GM12878 (cell line): ENCODE measurements at regions not wholly inside any gene's neighbourhood (a gene's known extent, or its start where the extent isn't known, plus 50 kb on each side); places are given as distances from the start of the nearest gene placed in this dataset.

ENCODE experiments used
- ATAC-seq: fragments of 200-7000 bp; cut with Tn5 transposase; 3 replicates; pipeline ENCODE4 v1.9.1; 2020; ENCODE audit warnings: mild to moderate bottlenecking, moderate library complexity
- BruUV-seq: library from RNA; stranded (reverse); fragments of 400-500 nt; replicated peaks from 2 replicates; lab custom pipeline; 2021; lab: Mats Ljungman, UMichigan
- CTCF ChIA-PET: fragments of 300-600 bp; sonication (Branson Sonifier 250); formaldehyde crosslinking; extraction: SDS; loops from one replicate; lab custom pipeline; 2021; ENCODE audit warnings: inconsistent platforms; lab: Yijun Ruan, JAX
- POLR2A ChIA-PET: fragments of 350-600 bp; formaldehyde crosslinking; extraction: SDS; loops from one replicate; lab custom pipeline; 2021; ENCODE audit warnings: inconsistent platforms; lab: Charles Lee
- RAD21 ChIA-PET: fragments of 300-600 bp; sonication (Branson Sonifier 250); formaldehyde crosslinking; loops from one replicate; lab custom pipeline; 2023; ENCODE audit warnings: antibody characterized with exemption; ENCODE audit not compliant: unreplicated experiment; lab: Charles Lee
- SMC1A ChIA-PET: fragments of 300-600 bp; sonication (Branson Sonifier 250); formaldehyde crosslinking; loops from one replicate; lab custom pipeline; 2023; ENCODE audit not compliant: unreplicated experiment, uncharacterized antibody; lab: Charles Lee
- DNase-seq: peaks from one replicate; pipeline ENCODE4 v3.0.0-alpha.2; 2011; ENCODE audit warnings: low read depth, low spot score
- FAIRE-seq: peaks from 3 replicates; lab custom pipeline; 2011; peaks lifted over from hg19 to GRCh38; lab: Jason Lieb, UNC
- H2AFZ ChIP-seq: 2 replicates; pipeline ENCODE4 v1.6.0; 2011; ENCODE audit warnings: low read depth, low read length, control low read depth; ENCODE audit not compliant: control insufficient read depth
- H3K27ac ChIP-seq: 2 replicates; pipeline ENCODE4 v1.5.1; 2011; ENCODE audit warnings: control low read depth; ENCODE audit not compliant: control insufficient read depth, insufficient read depth
- H3K27me3 ChIP-seq, 2 experiments: replicated peaks in 1 of 2; 2 replicates each; pipeline versions ENCODE4 v1.6.0 to v1.6.1; 2011; ENCODE audit warnings: low read length in 1 of 2; ENCODE audit not compliant: control insufficient read depth in 2 of 2, insufficient read depth in 2 of 2
- H3K36me3 ChIP-seq, 2 experiments: 2 replicates each; pipeline ENCODE4 v1.5.1; 2011; ENCODE audit warnings: low read length in 1 of 2; ENCODE audit not compliant: control insufficient read depth in 2 of 2, insufficient read depth in 2 of 2
- H3K4me1 ChIP-seq: 2 replicates; pipeline ENCODE4 v1.6.1; 2011; ENCODE audit warnings: mild to moderate bottlenecking, low read length, moderate library complexity, mixed read lengths; ENCODE audit not compliant: control insufficient read depth, insufficient read depth
- H3K4me2 ChIP-seq: 2 replicates; pipeline ENCODE4 v1.6.0; 2011; ENCODE audit warnings: control low read depth; ENCODE audit not compliant: control insufficient read depth, insufficient read depth
- H3K4me3 ChIP-seq: fragments of 200-600 bp; sonication (generic); 2 replicates; pipeline ENCODE4 v1.5.1; 2016
- H3K79me2 ChIP-seq: 2 replicates; pipeline ENCODE4 v1.6.0; 2011; ENCODE audit warnings: low read length; ENCODE audit not compliant: control insufficient read depth, insufficient read depth
- H3K9ac ChIP-seq: 2 replicates; pipeline ENCODE4 v1.8.0; 2011; ENCODE audit warnings: low read length, control low read depth, mixed read lengths; ENCODE audit not compliant: control insufficient read depth, insufficient read depth
- H3K9me3 ChIP-seq: replicated peaks from 3 replicates; pipeline ENCODE4 v1.5.1; 2011; ENCODE audit warnings: mild to moderate bottlenecking, low read length; ENCODE audit not compliant: control insufficient read depth, insufficient read depth
- H4K20me1 ChIP-seq: 2 replicates; pipeline ENCODE4 v1.6.0; 2011; ENCODE audit not compliant: control insufficient read depth, insufficient read depth
- BMI1 ChIP-seq: fragments of 450-650 bp; IDR thresholded peaks from 2 replicates; pipeline ENCODE4 v1.6.1; 2016; ENCODE audit warnings: mild to moderate bottlenecking, moderate library complexity, borderline replicate concordance
- CBFB ChIP-seq: IDR thresholded peaks from 2 replicates; pipeline ENCODE4 v1.6.1; 2016; ENCODE audit warnings: antibody characterized with exemption, low read depth
- NFYB ChIP-seq: IDR thresholded peaks from 2 replicates; pipeline ENCODE4 v1.6.1; 2011; ENCODE audit warnings: low read depth, mild to moderate bottlenecking, low read length, improper control_type of control experiment, moderate library complexity; ENCODE audit not compliant: insufficient read depth
- POLR2A ChIP-seq: IDR thresholded peaks from 2 replicates; pipeline ENCODE4 v1.6.1; 2011; ENCODE audit warnings: low read depth, mild to moderate bottlenecking, low read length
- POLR2AphosphoS2 ChIP-seq: IDR thresholded peaks from 2 replicates; pipeline ENCODE4 v1.6.1; 2011; ENCODE audit warnings: low read depth, mild to moderate bottlenecking, low read length, improper control_type of control experiment, moderate library complexity
- RFX5 ChIP-seq: IDR thresholded peaks from 2 replicates; pipeline ENCODE4 v1.6.1; 2011; ENCODE audit warnings: low read depth, low read length, improper control_type of control experiment
- SMC3 ChIP-seq: IDR thresholded peaks from 2 replicates; pipeline ENCODE4 v1.6.1; 2011; ENCODE audit warnings: low read length, improper control_type of control experiment, borderline replicate concordance
- ZNF384 ChIP-seq: IDR thresholded peaks from 2 replicates; pipeline ENCODE4 v1.6.1; 2012; ENCODE audit warnings: low read depth, mild to moderate bottlenecking, low read length, improper control_type of control experiment, borderline replicate concordance
- ZSCAN29 ChIP-seq: fragments of 450-650 bp; IDR thresholded peaks from 2 replicates; pipeline ENCODE4 v1.6.1; 2017; ENCODE audit warnings: mild to moderate bottlenecking, moderate library complexity
- WGBS: methylation state at CpG from one replicate; pipeline ENCODE4 v1.1.6; 2016; ENCODE audit warnings: low lambda C conversion rate; ENCODE audit not compliant: insufficient replicate concordance, insufficient coverage; ENCODE audit errors: missing lambda C conversion rate; 5-methylcytosine and 5-hydroxymethylcytosine counted together
- in situ Hi-C: fragments of 300-500 bp; cut with MboI; formaldehyde crosslinking; loops from 9 replicates; pipeline ENCODE4 v1.14.3; 2018; ENCODE audit warnings: mixed read lengths
- intact Hi-C: fragments of 100-400 bp; cut with micrococcal nuclease; formaldehyde crosslinking; loops from one replicate; pipeline ENCODE4 v1.14.2; 2022; ENCODE audit not compliant: unreplicated experiment
- TF ChIP-seq, protein P1 (sequence below): IDR thresholded peaks from 2 replicates; pipeline ENCODE4 v1.6.1; 2011; ENCODE audit warnings: borderline replicate concordance, low read depth, mild to moderate bottlenecking, moderate library complexity, low read length; ENCODE audit not compliant: insufficient read depth, poor library complexity, severe bottlenecking
- TF ChIP-seq, protein P2 (sequence below): IDR thresholded peaks from 2 replicates; pipeline ENCODE4 v1.6.1; 2012; ENCODE audit warnings: low read length, inconsistent platforms
- TF ChIP-seq, protein P3 (sequence below): fragments of 450-650 bp; IDR thresholded peaks from 2 replicates; pipeline ENCODE4 v1.6.1; 2016; ENCODE audit warnings: mild to moderate bottlenecking
- TF ChIP-seq, protein P4 (sequence below): fragments of 450-650 bp; conservative IDR thresholded peaks from 2 replicates; pipeline ENCODE4 v1.6.1; 2017; ENCODE audit warnings: mild to moderate bottlenecking, moderate library complexity

DNA sequence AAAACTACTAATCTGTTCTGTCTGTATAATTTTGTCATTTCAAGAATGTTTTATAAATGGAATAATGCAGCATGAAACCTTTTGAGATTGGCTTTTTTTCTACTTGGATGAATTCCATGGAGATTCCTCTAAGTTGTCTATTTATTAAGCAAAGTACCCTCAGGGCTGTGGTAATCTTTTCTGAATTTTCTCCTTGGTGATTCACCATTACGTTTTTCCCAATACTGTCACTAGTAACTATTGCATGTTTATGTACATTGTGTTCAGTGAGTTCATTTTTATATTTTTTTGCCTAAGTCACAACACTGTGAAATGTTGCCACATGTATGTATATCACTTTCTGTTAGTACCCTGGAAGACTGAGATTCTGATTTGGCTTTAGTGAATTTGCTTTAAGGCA lies 177.0 kb upstream of the GRIN3A start:
- SMC1A ChIA-PET = no interaction called here
- CTCF ChIA-PET = no interaction called here
- Histone ChIP-seq H3K36me3 (no peaks in the 10 kb centered on the region), H4K20me1 (no peaks in the 10 kb centered on the region), H3K9ac (no peak overlapping the region), H3K27ac (no peak overlapping the region), H3K9me3 (no peaks in the 10 kb centered on the region), H3K27me3 (no peaks in the 10 kb centered on the region), H3K4me2 (no peak overlapping the region), H3K4me3 (no peak overlapping the region), H3K4me1 (no peaks in the 10 kb centered on the region), H3K79me2 (no peaks in the 10 kb centered on the region), H2AFZ (no peak overlapping the region)
- intact Hi-C loops = no loop called here
- BruUV-seq = no TSS peak
- in situ Hi-C loops = no loop called here
- ATAC-seq (no peak), FAIRE-seq (no peak), DNase-seq (no peak)
- RAD21 ChIA-PET = no interaction called here
- POLR2A ChIA-PET = no interaction called here
- WGBS = 0% methylated on average over 1 of the region's 1 CpG
- no peak for TF ChIP-seq NFYB
- no peak for TF ChIP-seq RFX5
- TF ChIP-seq, protein P1, sequence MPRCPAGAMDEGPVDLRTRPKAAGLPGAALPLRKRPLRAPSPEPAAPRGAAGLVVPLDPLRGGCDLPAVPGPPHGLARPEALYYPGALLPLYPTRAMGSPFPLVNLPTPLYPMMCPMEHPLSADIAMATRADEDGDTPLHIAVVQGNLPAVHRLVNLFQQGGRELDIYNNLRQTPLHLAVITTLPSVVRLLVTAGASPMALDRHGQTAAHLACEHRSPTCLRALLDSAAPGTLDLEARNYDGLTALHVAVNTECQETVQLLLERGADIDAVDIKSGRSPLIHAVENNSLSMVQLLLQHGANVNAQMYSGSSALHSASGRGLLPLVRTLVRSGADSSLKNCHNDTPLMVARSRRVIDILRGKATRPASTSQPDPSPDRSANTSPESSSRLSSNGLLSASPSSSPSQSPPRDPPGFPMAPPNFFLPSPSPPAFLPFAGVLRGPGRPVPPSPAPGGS = no peak
- no peak for TF ChIP-seq BMI1
- TF ChIP-seq, protein P2, sequence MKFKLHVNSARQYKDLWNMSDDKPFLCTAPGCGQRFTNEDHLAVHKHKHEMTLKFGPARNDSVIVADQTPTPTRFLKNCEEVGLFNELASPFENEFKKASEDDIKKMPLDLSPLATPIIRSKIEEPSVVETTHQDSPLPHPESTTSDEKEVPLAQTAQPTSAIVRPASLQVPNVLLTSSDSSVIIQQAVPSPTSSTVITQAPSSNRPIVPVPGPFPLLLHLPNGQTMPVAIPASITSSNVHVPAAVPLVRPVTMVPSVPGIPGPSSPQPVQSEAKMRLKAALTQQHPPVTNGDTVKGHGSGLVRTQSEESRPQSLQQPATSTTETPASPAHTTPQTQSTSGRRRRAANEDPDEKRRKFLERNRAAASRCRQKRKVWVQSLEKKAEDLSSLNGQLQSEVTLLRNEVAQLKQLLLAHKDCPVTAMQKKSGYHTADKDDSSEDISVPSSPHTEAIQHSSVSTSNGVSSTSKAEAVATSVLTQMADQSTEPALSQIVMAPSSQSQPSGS = no peak
- no peak for TF ChIP-seq SMC3
- TF ChIP-seq POLR2A = no peak
- TF ChIP-seq CBFB = no peak
- no peak for TF ChIP-seq ZNF384
- TF ChIP-seq ZSCAN29 = no peak
- no peak for TF ChIP-seq POLR2AphosphoS2
- TF ChIP-seq, protein P3, sequence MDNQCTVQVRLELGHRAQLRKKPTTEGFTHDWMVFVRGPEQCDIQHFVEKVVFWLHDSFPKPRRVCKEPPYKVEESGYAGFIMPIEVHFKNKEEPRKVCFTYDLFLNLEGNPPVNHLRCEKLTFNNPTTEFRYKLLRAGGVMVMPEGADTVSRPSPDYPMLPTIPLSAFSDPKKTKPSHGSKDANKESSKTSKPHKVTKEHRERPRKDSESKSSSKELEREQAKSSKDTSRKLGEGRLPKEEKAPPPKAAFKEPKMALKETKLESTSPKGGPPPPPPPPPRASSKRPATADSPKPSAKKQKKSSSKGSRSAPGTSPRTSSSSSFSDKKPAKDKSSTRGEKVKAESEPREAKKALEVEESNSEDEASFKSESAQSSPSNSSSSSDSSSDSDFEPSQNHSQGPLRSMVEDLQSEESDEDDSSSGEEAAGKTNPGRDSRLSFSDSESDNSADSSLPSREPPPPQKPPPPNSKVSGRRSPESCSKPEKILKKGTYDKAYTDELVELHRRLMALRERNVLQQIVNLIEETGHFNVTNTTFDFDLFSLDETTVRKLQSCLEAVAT = no peak
- TF ChIP-seq, protein P4, sequence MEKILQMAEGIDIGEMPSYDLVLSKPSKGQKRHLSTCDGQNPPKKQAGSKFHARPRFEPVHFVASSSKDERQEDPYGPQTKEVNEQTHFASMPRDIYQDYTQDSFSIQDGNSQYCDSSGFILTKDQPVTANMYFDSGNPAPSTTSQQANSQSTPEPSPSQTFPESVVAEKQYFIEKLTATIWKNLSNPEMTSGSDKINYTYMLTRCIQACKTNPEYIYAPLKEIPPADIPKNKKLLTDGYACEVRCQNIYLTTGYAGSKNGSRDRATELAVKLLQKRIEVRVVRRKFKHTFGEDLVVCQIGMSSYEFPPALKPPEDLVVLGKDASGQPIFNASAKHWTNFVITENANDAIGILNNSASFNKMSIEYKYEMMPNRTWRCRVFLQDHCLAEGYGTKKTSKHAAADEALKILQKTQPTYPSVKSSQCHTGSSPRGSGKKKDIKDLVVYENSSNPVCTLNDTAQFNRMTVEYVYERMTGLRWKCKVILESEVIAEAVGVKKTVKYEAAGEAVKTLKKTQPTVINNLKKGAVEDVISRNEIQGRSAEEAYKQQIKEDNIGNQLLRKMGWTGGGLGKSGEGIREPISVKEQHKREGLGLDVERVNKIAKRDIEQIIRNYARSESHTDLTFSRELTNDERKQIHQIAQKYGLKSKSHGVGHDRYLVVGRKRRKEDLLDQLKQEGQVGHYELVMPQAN = no peak
- TF ChIP-seq, all 136 proteins: peak for 0
